Stimulated activated CD4-positive, alpha-beta T cell treated with anti-CD3 and anti-CD28 coated beads, Interleukin-15, amount 100 ng/mL, for 24 hours (primary cell): ENCODE measurements at regions not wholly inside any gene's neighbourhood (a gene's known extent, or its start where the extent isn't known, plus 50 kb on each side); places are given as distances from the start of the nearest gene placed in this dataset.
"Not testable (repeated sequence)": the region's sequence is repeated elsewhere in the genome, so short reads cannot be mapped to it uniquely, and the experiment has no call there.

Source experiments
- DNase-seq: peaks from one replicate; pipeline ENCODE4 v3.0.0-alpha.2; 2020

GRCh38 chr6:71007298-71007697, 50.4 kb upstream of the B3GAT2 start:
- not testable (repeated sequence) for DNase-seq

GRCh38 chr6:71011871-71012371, 55.1 kb upstream of the B3GAT2 start:
- DNase-seq, result no peak

GRCh38 chr6:71012866-71013469, 56.1 kb upstream of the B3GAT2 start:
- DNase-seq, result peak; percentile 8

- no peak for DNase-seq
Observed at GRCh38 chr6:71015392-71015791, 58.5 kb upstream of the B3GAT2 start.

GRCh38 chr6:71028236-71028876, 71.5 kb upstream of the B3GAT2 start:
- DNase-seq, result no peak

- DNase-seq, result no peak
Observed at GRCh38 chr6:71028877-71029252, 72.0 kb upstream of the B3GAT2 start.

- no peak for DNase-seq
Observed at GRCh38 chr6:71029555-71029954, 72.7 kb upstream of the B3GAT2 start.

GRCh38 chr6:71031912-71032311, 75.1 kb upstream of the B3GAT2 start:
- no peak for DNase-seq

GRCh38 chr6:71033171-71033570, 76.3 kb upstream of the B3GAT2 start:
- DNase-seq, result no peak

DNA sequence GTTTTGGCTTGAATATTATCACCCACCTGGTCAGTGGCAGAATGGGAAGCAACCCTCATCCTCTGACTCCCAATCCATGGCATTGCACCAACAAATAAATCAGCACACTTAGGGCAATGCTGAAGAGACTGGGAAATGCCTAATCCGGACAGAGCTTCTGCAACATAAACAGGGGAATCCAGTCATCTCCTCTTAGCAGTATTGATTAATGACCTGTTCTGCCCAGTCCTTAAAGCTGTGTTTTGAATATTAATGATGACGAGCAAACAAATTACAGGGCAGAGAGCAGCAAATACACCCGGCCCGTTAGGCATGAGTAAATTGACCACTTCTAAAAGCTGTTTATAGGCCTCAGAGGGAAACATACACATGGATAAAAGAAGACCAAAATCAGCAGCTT, 77.0 kb upstream of the B3GAT2 start:
- DNase-seq, result no peak

- no peak for DNase-seq
Observed at GRCh38 chr6:71034563-71035345, 77.9 kb upstream of the B3GAT2 start.

- DNase-seq, result no peak
Observed at GRCh38 chr6:71035871-71036270, 79.0 kb upstream of the B3GAT2 start.

DNA sequence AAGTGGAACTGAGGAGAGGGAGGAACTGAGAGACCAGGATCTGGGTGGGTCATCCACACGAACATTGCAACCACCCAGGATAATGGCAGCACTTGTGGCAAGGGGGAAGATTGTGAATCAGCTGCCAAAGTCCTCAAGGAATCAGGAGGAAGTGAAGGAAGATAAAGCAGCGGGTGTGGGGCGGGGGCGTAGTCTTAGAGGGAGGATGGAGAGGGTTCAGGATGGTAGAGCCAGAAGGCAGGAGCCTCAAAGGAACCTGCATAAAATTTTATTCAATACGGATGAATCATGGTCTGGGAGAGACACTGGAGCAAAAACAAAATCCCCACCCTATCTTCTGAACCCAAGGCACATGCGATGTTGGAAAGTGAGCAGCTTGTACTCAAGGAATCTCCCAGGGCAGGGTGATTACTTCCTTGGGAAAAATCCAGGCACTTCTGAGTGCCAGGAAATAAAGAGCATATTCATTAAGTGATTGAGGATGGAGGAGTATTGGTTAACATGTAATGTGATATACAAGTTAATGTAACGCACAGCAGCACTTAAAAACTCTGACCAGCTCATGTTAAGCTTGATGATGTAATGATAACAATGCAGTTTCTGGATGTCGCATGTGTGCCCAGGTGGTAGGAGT, 82.0 kb upstream of the B3GAT2 start:
- no peak for DNase-seq

DNA sequence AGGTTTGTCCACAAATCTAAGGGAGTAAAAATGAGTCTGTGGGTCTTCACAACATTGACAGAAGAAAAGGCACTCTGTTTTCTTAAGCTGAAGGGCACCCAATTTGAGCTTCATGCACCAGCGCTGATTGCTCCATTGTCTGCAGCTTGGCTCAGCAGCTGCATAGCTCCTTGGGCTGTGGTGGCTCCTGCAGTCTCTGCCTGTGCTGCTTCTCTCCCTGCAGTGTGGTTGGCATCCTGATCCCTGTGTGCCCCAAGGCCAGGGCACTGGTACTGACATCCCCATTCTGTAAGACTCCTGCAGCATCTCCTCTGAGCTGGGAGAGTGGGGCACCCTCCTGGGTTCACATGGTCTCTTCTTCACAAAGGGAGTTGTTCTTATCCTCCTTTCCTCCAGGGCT, 83.2 kb upstream of the B3GAT2 start:
- DNase-seq, result no peak

- no peak for DNase-seq
Observed at GRCh38 chr6:71040841-71041240, 84.0 kb upstream of the B3GAT2 start.

GRCh38 chr6:71043902-71044301, 87.0 kb upstream of the B3GAT2 start:
- DNase-seq, result no peak

GRCh38 chr6:71044753-71045152, 87.9 kb upstream of the B3GAT2 start:
- no peak for DNase-seq

- DNase-seq, result no peak
Observed at GRCh38 chr6:71045296-71045695, 88.4 kb upstream of the B3GAT2 start.

DNA sequence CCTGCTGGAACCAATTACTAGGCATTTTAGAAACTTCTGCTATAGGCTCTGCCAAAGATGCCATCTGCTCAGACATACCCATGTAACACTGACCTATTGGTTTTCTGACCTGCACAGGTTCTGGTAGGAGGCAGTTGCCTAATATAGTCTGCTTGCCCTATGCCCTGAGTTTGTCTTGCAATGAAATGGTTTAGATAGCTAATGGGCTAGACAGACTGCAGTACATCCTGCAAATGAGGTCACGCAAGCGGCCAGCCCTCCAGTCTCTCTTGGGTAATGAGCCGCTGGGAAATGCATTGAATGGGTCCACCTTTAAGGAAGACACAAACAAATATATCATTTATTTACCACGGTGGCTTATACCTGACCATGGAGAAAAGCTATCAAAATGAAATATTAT, 90.6 kb upstream of the B3GAT2 start:
- DNase-seq, result no peak

GRCh38 chr6:71048320-71049164, 91.7 kb upstream of the B3GAT2 start:
- no peak for DNase-seq

- DNase-seq, result no peak
Observed at GRCh38 chr6:71049198-71049770, 92.4 kb upstream of the B3GAT2 start.

- DNase-seq, result no peak
Observed at GRCh38 chr6:71053475-71053874, 96.6 kb upstream of the B3GAT2 start.
